Spinal cord (tissue), 9 donors: ENCODE measurements at regions not wholly inside any gene's neighbourhood (a gene's known extent, or its start where the extent isn't known, plus 50 kb on each side); places are given as distances from the start of the nearest gene placed in this dataset.
"Not testable (repeated sequence)": the region's sequence is repeated elsewhere in the genome, so short reads cannot be mapped to it uniquely, and the experiment has no call there.

ENCODE experiments used
- DNase-seq, 6 donors: peaks; one replicate each; pipeline versions ENCODE4 v3.0.0 to v3.0.0-alpha.2; 2013 to 2015; ENCODE audit warnings: low spot score in 6 of 6, low read depth in 4 of 6
- H3K27ac ChIP-seq: one replicate; pipeline ENCODE4 v1.5.1; 2013; ENCODE audit warnings: low read depth, low read length, control low read depth
- H3K27me3 ChIP-seq: one replicate; pipeline ENCODE4 v1.6.1; 2013; ENCODE audit warnings: low read length; ENCODE audit not compliant: control insufficient read depth, insufficient read depth
- H3K36me3 ChIP-seq: one replicate; pipeline ENCODE4 v1.6.1; 2013; ENCODE audit warnings: low read length; ENCODE audit not compliant: control insufficient read depth, insufficient read depth
- H3K4me1 ChIP-seq: one replicate; pipeline ENCODE4 v1.6.1; 2013; ENCODE audit warnings: low read length; ENCODE audit not compliant: control insufficient read depth, insufficient read depth
- H3K4me3 ChIP-seq: one replicate; pipeline ENCODE4 v1.5.1; 2013; ENCODE audit warnings: low read depth, low read length, control low read depth
- H3K9me3 ChIP-seq: one replicate; pipeline ENCODE4 v1.6.1; 2013; ENCODE audit warnings: low read length; ENCODE audit not compliant: control insufficient read depth, insufficient read depth
- WGBS: methylation state at CpG from one replicate; pipeline ENCODE4 v1.1.5; 2013; ENCODE audit warnings: missing lambda C conversion rate; ENCODE audit not compliant: insufficient coverage; 5-methylcytosine and 5-hydroxymethylcytosine counted together
- donor health status: healthy.

GRCh38 chr1:193437785-193438184, 251.4 kb upstream of the B3GALT2 start:
- Histone ChIP-seq H3K27me3 (no peaks in the 10 kb centered on the region), H3K9me3 (peaks cover 4% of the 10 kb centered on the region), H3K4me1 (no peaks in the 10 kb centered on the region), H3K27ac (no peak overlapping the region), H3K36me3 (no peaks in the 10 kb centered on the region), H3K4me3 (no peak overlapping the region)
- DNase-seq = no peak

GRCh38 chr1:193437333-193437732, 250.9 kb upstream of the B3GALT2 start:
- not testable (repeated sequence) for H3K27me3 ChIP-seq, H3K27ac ChIP-seq, DNase-seq, H3K36me3 ChIP-seq, H3K4me3 ChIP-seq, H3K4me1 ChIP-seq, H3K9me3 ChIP-seq
- WGBS = 100% methylated on average over 6 of the region's 19 CpGs

- Histone ChIP-seq H3K36me3 (no peaks in the 10 kb centered on the region), H3K4me3 (no peak overlapping the region), H3K4me1 (no peaks in the 10 kb centered on the region), H3K27ac (no peak overlapping the region), H3K27me3 (no peaks in the 10 kb centered on the region), H3K9me3 (peaks cover 4% of the 10 kb centered on the region)
- 82% methylated on average over 1 of the region's 1 CpG for WGBS
- DNase-seq = no peak
Measured at GRCh38 chr1:193435781-193436180, 249.4 kb upstream of the B3GALT2 start.

GRCh38 chr1:193434319-193434718, 247.9 kb upstream of the B3GALT2 start:
- no CpG with 5 or more reads among the region's 1 CpG for WGBS
- H3K4me1 ChIP-seq = no peaks in the 10 kb centered on the region
- H3K4me3 ChIP-seq = no peak overlapping the region
- DNase-seq = no peak
- peaks cover 4% of the 10 kb centered on the region for H3K9me3 ChIP-seq
- H3K36me3 ChIP-seq = no peaks in the 10 kb centered on the region
- no peak overlapping the region for H3K27ac ChIP-seq
- no peaks in the 10 kb centered on the region for H3K27me3 ChIP-seq

GRCh38 chr1:193433599-193433998, 247.2 kb upstream of the B3GALT2 start:
- Histone ChIP-seq H3K36me3 (no peaks in the 10 kb centered on the region), H3K4me3 (no peak overlapping the region), H3K27ac (no peak overlapping the region), H3K9me3 (peaks cover 4% of the 10 kb centered on the region), H3K4me1 (no peaks in the 10 kb centered on the region), H3K27me3 (no peaks in the 10 kb centered on the region)
- DNase-seq = no peak
- WGBS = no CpG with 5 or more reads among the region's 1 CpG

GRCh38 chr1:193432979-193433587, 246.7 kb upstream of the B3GALT2 start:
- Histone ChIP-seq H3K27me3 (no peaks in the 10 kb centered on the region), H3K4me3 (no peak overlapping the region), H3K4me1 (no peaks in the 10 kb centered on the region), H3K36me3 (no peaks in the 10 kb centered on the region), H3K27ac (no peak overlapping the region), H3K9me3 (peaks cover 4% of the 10 kb centered on the region)
- no peak for DNase-seq
- WGBS = 96% methylated on average over 3 of the region's 3 CpGs

- 89% methylated on average over 1 of the region's 2 CpGs for WGBS
Measured at GRCh38 chr1:193431265-193431977, 245.0 kb upstream of the B3GALT2 start.

GRCh38 chr1:193427524-193427923, 241.1 kb upstream of the B3GALT2 start:
- DNase-seq = no peak

More at GRCh38 chr1:193431265-193431977, 245.0 kb upstream of the B3GALT2 start:
- Histone ChIP-seq H3K36me3 (no peaks in the 10 kb centered on the region), H3K4me1 (no peaks in the 10 kb centered on the region), H3K4me3 (no peak overlapping the region), H3K9me3 (peaks cover 4% of the 10 kb centered on the region), H3K27ac (no peak overlapping the region), H3K27me3 (no peaks in the 10 kb centered on the region)
- DNase-seq = no peak

GRCh38 chr1:193426061-193426460, 239.6 kb upstream of the B3GALT2 start:
- H3K9me3 ChIP-seq = no peaks in the 10 kb centered on the region
- no peak overlapping the region for H3K4me3 ChIP-seq
- H3K27ac ChIP-seq = no peak overlapping the region
- no peaks in the 10 kb centered on the region for H3K36me3 ChIP-seq
- peak in 1 of 6 donors; percentile 12 for DNase-seq
- H3K4me1 ChIP-seq = no peaks in the 10 kb centered on the region
- H3K27me3 ChIP-seq = no peaks in the 10 kb centered on the region
- WGBS = 57% methylated on average over 1 of the region's 2 CpGs

More at GRCh38 chr1:193427524-193427923, 241.1 kb upstream of the B3GALT2 start:
- no peak overlapping the region for H3K4me3 ChIP-seq
- H3K4me1 ChIP-seq = no peaks in the 10 kb centered on the region
- no peaks in the 10 kb centered on the region for H3K27me3 ChIP-seq
- no peak overlapping the region for H3K27ac ChIP-seq
- no CpG with 5 or more reads among the region's 2 CpGs for WGBS
- H3K36me3 ChIP-seq = no peaks in the 10 kb centered on the region
- H3K9me3 ChIP-seq = no peaks in the 10 kb centered on the region

- Histone ChIP-seq H3K36me3 (no peaks in the 10 kb centered on the region), H3K27ac (no peak overlapping the region), H3K27me3 (no peaks in the 10 kb centered on the region), H3K9me3 (no peaks in the 10 kb centered on the region), H3K4me1 (no peaks in the 10 kb centered on the region), H3K4me3 (no peak overlapping the region)
- no peak for DNase-seq
- WGBS = 87% methylated on average over 3 of the region's 4 CpGs
Measured at GRCh38 chr1:193421487-193421886, 235.1 kb upstream of the B3GALT2 start.
